ENCODE measurements at regions not wholly inside any gene's neighbourhood (a gene's known extent, or its start where the extent isn't known, plus 50 kb on each side); places are given as distances from the start of the nearest gene placed in this dataset.

- TF ChIP-seq CTCF (conservative IDR thresholded peaks at IDR 0.05; ENCODE audit: low read length) (no peak), EZH2phosphoT487 (IDR thresholded peaks at IDR 0.05; ENCODE audit: borderline replicate concordance, low read depth, low read length) (no peak)
Measured at GRCh38 chr6:56798163-56798562, 155.5 kb upstream of the DST start.

Data from OCI-LY7 (cell line).